ENCODE measurements at regions not wholly inside any gene's neighbourhood (a gene's known extent, or its start where the extent isn't known, plus 50 kb on each side); places are given as distances from the start of the nearest gene placed in this dataset.

- TF ChIP-seq CHD7 (IDR thresholded peaks at IDR 0.05; ENCODE audit: insufficient replicate concordance, low read length), result no peak
- no peak for TF ChIP-seq MAFK (IDR thresholded peaks at IDR 0.05; ENCODE audit: low read depth, low read length)
- TF ChIP-seq RAD21 (IDR thresholded peaks at IDR 0.05 in 1 of 2, conservative IDR thresholded peaks at IDR 0.05 in 1 of 2; ENCODE audit: low read depth in 2 of 2, low read length in 2 of 2), result no peak
- no peak for TF ChIP-seq HDAC2 (IDR thresholded peaks at IDR 0.05; ENCODE audit: borderline replicate concordance in 1 of 2, low read depth in 2 of 2, low read length in 2 of 2)
- no peak for TF ChIP-seq POLR2AphosphoS5 (IDR thresholded peaks at IDR 0.05; ENCODE audit: low read depth, low read length)
- TF ChIP-seq KDM1A (IDR thresholded peaks at IDR 0.05; ENCODE audit: borderline replicate concordance, low read length), result no peak
- TF ChIP-seq BACH1 (IDR thresholded peaks at IDR 0.05; ENCODE audit: low read length), result no peak
- no peak for TF ChIP-seq EZH2 (IDR thresholded peaks at IDR 0.05; ENCODE audit: low read depth, low read length, severe bottlenecking)
Measured at GRCh38 chr15:47003568-47003967, 713.7 kb upstream of the SEMA6D start (continued).

Data from H1 (cell line).